OCI-M1 (cell line): ENCODE measurements at regions not wholly inside any gene's neighbourhood (a gene's known extent, or its start where the extent isn't known, plus 50 kb on each side); places are given as distances from the start of the nearest gene placed in this dataset.
A peak's percentile ranks its signal among the peaks of the same experiment; 100 is the strongest.
"Not testable (repeated sequence)": the region's sequence is repeated elsewhere in the genome, so short reads cannot be mapped to it uniquely, and the experiment has no call there.

ENCODE experiments used
- DNase-seq: peaks from one replicate; lab custom pipeline; 2025; lab: John Stamatoyannopoulos, UW

GRCh38 chr6:67558985-67559384 is 1076.1 kb upstream of the ADGRB3 start:
- peak; percentile 45 for DNase-seq

DNA sequence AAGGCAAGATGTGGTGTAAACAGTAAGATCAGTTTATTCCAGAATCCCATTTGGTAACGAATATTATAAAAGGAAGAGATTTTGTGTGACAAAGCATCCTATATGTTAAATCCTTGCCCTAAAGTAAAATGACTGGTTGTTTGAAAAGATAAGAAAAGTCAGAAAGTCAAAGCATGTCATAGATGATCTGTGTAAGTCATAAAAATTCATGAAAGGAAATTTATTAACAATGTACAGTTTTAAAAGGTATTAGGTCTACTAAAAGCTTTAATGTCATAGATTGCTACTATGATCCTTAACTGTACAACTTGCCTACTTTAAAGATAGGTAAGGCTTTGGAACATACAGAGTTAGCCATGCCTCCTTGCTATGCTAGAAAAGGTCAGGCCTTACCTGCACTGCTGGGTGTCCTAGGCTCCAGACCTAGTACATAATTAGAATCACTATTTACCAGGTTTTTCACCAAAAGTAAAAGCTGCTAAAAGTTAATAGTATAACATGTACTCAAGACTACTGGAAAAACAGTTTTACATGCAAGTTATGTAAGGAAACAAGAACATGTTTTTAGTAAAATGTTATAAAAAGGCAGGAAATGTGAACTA is 1090.1 kb upstream of the ADGRB3 start:
- peak; percentile 36 for DNase-seq

- no peak for DNase-seq
Measured at GRCh38 chr6:67541586-67541985, 1093.5 kb upstream of the ADGRB3 start.

- no peak for DNase-seq
Measured at GRCh38 chr6:67538032-67538431, 1097.0 kb upstream of the ADGRB3 start.

GRCh38 chr6:67535946-67536345 is 1099.1 kb upstream of the ADGRB3 start:
- no peak for DNase-seq

DNA sequence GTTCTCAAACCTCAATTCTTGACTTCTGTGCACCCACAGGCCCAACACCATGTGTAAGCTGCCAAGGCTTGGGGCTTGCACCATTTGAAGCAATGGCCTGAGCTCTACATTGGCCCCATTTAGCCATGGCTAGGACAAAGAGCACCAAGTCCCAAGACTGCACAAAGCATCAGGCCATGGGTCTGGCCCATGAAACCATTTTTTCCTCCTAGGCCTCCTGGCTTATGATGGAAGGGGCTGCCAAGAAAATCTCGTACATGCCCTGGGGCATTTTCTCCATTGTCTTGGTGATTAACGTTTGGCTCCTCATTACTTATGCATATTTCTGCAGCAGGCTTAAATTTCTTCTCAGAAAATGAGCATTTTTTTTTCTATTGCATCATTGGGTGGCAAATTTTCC is 1128.7 kb upstream of the ADGRB3 start:
- DNase-seq, result no peak

DNA sequence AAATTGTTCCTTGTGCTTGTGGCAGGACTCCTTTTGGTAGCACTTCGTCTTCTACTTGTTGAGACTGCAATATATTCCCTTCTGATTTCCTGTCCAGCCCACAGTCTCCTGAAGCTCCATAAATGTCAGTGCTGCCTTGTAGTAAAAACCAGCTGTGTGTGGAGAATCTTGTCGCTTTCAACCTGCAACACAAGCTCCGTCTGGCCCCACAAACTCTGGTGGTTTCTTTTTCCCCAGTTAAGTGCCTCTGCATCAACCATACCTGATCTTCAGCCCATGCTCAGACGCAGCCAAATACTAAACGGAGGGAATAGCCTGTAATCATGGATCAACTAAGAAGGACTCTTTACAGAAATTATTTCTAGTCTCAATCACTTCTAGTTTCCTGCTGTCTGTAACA is 1133.3 kb upstream of the ADGRB3 start:
- no peak for DNase-seq

DNA sequence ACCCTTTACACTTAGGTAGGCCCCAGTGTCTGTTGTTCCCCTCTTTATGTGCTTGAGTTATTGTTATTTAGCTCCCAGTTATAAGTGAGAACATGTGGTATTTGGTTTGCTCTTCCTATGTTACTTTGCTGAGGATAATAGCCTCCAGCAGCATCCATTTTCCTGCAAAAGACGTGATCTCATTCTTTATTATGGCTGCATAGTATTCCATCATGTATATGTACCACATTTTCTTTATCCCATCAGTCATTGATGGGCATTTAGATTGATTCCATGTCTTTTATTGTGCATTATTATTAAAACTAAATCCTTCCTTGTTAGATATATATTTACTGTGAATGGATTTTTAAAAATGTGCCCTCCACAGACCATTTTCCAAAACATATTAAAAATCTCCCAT is 1137.3 kb upstream of the ADGRB3 start:
- DNase-seq, result no peak

DNA sequence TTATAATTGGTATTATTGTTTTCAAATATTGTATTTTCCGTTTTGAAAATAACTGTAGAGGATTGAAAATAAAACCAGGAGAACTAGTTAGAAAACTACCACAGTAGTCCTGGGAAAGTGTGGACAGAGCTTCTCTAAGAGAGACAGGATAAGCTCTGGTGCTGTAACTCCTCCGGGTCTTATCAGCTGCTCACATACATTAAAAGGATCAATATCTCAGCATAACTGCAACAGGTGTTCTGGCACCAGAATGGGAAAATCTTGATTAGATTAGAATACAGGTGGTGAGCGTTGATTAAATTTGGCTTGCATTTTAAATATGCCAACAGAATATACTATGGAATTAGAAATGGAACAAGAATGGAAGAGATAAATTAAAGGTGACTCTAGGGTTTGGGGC is 1138.9 kb upstream of the ADGRB3 start:
- peak; percentile 49 for DNase-seq

GRCh38 chr6:67493682-67494081 is 1141.4 kb upstream of the ADGRB3 start:
- no peak for DNase-seq

- DNase-seq, result no peak
Measured at GRCh38 chr6:67475700-67476099, 1159.4 kb upstream of the ADGRB3 start.

GRCh38 chr6:67467341-67467740 is 1167.7 kb upstream of the ADGRB3 start:
- DNase-seq, result no peak

- not testable (repeated sequence) for DNase-seq
Measured at GRCh38 chr6:67462725-67463124, 1172.4 kb upstream of the ADGRB3 start.

DNA sequence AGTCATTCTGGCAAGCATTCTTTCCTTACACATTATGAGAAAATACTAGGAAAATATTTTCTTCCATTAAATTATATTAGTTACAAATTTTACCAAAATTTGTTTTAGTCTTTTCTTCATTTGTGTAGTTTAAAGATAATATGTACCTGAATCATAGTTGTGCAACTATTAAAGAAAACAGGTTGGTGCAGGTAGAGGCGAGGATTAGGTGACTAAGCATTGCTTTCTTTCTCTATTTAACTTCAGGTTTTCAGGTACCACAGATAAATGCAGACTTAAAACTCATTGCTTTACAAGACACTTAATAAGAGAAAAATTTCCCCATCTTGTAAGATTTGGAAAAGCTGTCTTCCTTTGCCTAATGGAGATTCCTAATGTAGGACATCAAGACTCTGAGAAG is 1175.5 kb upstream of the ADGRB3 start:
- DNase-seq, result no peak

GRCh38 chr6:67458265-67458664 is 1176.8 kb upstream of the ADGRB3 start:
- peak; percentile 71 for DNase-seq

GRCh38 chr6:67451874-67452273 is 1183.2 kb upstream of the ADGRB3 start:
- no peak for DNase-seq

DNA sequence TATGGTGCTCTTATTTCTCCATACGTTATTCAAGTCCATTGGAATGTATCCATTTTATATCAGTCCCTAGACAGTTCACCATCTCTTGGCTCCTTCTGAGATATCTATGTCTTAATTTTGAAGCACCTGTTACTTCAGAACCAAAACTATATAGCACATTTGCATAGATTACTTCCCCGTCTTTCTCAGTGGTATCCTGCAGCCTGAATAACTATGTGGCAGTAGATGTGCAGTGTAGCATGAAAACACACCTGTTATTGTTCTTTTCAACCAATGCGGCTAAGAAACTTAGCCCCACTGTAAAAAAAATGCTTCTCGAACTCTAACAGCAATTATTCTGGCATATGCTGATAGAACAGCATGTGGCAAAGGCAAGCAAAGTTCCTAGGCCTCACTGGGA is 1184.4 kb upstream of the ADGRB3 start:
- DNase-seq, result no peak

DNA sequence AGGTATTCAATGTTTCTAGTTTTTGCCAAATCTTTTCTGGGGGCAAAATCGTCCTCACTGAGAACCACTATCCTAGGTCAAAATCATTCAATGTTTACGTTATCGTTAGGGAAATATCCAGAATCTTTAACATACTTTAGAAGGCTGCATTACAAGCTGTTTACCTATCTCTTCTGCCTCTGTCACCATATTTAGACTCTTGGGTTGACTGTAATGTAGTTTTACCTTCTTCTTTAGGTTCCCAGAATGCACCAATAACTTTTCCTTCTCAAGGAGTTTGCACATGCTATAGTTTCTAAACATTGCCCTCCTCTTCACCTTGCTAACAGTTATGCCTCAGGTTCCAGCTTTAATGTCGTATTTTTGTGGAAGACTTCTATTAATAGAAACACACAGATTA is 1185.5 kb upstream of the ADGRB3 start:
- no peak for DNase-seq

GRCh38 chr6:67433124-67433523 is 1202.0 kb upstream of the ADGRB3 start:
- DNase-seq, result peak; percentile 70

GRCh38 chr6:67431076-67431475 is 1204.0 kb upstream of the ADGRB3 start:
- no peak for DNase-seq

DNA sequence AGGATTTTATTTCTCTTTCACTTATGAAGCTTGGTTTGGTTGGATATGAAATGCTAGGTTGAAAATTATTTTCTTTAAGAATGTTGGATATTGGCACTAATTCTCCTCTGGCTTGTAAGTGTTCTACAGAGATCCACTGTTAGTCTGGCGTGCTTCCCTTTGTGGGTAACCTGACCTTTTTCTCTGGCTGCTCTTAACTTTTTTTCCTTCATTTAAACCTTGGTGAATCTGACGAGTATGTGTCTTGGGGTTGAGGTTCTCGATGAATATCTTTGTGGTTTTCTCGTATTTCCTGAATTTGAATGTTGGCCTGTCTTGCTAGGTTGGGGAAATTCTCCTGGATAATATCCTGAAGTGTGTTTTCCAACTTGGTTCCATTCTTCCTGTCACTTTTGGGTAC is 1208.4 kb upstream of the ADGRB3 start:
- not testable (repeated sequence) for DNase-seq

DNA sequence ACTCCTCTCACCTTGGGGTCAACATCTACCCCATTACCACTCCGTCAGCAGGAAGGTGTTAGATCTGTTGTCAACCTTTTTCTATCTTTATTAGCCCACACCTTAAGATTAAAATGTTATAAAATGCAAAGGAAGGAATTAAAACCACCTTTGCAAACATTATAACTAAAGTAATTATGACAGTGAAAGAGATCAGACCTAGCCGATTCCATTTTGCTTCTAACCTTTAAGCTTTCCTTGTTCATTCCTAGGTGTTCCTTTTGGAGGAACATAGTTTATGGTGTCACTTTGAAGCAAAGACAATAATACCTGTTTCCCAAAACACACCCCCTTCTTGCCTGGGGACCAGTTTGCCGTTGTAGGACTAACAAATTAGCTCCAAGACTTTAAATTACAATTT is 1223.0 kb upstream of the ADGRB3 start:
- no peak for DNase-seq

GRCh38 chr6:67411036-67411435 is 1224.0 kb upstream of the ADGRB3 start:
- DNase-seq, result no peak

DNA sequence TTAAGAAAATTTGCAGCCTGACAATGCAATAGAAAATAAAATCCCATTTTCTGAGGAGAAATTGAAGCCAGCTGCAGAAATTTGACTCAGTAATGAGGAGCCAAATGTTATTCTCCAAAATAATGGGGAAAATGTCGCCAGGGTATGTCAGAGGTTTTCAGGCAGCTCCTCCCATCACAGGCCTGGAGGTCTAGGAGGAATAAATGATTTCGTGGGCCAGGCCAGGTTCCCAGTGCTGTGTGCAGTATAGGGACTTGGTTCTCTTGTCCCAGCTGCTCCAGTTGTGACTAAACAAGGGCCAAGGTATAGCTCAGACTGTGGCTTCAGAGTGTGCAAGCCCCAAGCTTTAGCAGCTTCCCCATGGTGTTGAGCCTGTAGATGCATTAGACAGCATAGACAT is 1240.8 kb upstream of the ADGRB3 start:
- DNase-seq, result no peak

GRCh38 chr6:67393356-67393755 is 1241.7 kb upstream of the ADGRB3 start:
- no peak for DNase-seq
